Glomerular visceral epithelial cell (primary cell): ENCODE measurements at regions not wholly inside any gene's neighbourhood (a gene's known extent, or its start where the extent isn't known, plus 50 kb on each side); places are given as distances from the start of the nearest gene placed in this dataset.

Experiments used
- DNase-seq: peaks from one replicate; pipeline ENCODE4 v3.0.0-alpha.2; 2016; ENCODE audit errors: extremely low spot score

DNA sequence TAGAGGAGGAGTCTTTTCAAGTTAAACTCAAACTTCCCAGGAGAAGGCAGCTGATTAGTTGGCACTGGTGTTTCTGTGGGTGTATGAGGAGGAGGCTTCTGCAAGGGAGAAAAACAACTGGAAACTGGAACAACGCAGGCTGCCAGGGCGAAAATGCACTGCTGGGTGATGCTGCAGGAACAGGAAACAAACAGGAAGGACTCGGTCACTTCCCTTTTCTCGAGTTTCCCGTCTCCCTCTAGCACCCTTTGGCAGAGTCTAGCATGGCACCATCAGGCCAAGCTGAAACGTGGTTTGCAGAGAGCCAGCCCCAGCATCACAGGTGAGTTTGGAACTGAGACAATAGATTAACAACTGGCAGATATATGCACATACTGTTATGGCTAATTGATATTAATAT is 77.5 kb upstream of the CAST start:
- DNase-seq, result no peak

DNA sequence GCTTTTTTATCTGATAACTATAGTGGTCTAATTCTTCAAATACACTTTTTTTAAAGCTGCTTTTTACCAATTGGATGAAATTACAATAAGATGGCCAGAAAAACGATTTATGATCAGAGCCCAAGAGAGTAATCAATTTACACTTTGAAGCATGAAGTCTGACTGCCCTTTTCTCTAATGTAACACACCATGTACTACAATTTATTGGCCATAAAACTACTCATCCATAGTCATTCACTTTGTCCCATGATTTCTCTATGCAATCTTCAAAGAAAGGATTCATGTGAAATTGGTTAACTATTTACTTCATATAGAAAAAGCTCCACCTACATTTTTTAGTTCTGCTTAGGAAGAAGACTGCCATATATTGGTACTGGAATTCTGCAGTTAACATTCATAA is 73.6 kb upstream of the CAST start:
- DNase-seq, result no peak

DNA sequence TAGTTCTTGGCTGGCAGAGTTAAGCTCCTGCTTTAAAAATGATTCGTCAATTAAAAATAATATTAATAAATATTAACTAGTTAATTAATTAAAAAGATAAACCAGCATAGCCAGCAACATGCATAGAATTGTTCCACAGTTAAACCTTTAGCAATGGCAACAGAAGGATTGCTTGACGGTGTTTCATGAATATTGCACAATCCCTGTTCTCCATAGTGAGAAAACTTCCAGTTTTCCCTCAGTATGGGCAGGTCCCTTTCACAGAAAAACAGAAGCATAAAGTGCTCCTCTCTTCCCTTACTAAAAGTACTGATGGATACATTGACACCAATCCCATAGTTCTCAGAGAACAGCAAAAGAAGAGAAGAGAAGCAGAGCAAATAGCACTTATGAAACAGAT is 71.4 kb upstream of the CAST start:
- no peak for DNase-seq

DNA sequence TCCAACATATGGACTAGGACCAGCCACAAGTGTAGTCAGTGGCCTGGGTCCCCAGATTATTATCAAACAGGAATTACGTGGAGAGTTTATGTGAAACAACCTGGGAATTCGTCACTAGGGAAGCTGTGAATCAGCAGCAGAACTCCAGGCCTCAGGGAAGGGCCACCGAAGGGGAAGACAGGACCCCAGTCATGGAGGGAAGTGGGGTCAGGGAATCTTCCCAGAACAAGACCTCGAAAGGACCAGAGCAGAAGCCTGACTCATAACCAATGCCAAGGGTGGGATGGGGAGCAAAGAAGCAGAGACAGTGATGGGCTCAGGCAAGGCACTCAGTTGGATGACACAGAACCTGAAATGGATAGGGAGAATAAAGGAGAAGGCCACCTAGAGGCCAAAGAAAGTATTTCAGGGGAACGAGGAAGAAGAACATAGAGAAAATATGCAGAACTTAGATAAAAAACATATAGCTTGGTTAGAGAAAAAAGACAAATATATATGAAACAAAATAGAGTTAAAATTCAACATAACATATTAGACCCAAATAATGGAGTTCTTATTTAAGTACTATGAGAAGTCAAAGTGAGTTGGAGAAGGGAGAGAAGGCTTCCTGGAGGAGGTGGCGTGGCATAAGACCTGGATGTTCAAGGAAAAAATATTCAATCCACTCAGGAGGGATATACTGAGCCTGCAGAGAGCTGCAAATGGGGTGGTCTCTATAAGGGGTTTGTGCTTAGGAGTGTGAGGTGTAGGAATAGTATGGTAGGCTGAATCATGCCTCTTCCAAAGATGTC is 66.7 kb upstream of the CAST start:
- no peak for DNase-seq

DNA sequence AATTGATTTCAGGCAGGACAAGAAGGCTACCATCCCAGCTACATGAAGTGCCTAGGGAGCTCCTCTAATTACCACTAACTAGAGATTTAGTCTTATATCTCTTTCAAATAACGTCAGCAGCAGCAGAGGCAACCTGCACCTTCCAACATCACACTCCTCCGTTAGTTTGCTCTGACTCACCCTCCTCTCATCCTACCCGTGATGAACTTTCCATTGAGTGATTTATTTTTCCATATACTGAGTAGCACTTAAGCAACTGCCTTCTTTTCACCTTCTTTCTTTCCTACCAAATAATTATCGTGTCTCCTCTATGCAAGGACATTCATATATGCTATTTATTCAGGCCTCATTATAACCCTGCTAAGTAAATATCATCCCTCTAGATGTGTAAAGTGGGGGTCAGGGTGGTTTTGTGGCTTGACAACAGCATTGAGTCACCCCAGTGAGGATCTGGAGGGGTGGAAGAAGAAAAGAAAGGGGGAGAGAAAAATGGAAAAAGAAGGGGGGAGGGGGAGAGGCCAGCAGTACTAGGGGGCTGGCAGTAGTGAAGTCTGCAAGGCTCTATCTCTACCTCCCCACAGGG is 64.6 kb upstream of the CAST start:
- DNase-seq, result peak; percentile 43

DNA sequence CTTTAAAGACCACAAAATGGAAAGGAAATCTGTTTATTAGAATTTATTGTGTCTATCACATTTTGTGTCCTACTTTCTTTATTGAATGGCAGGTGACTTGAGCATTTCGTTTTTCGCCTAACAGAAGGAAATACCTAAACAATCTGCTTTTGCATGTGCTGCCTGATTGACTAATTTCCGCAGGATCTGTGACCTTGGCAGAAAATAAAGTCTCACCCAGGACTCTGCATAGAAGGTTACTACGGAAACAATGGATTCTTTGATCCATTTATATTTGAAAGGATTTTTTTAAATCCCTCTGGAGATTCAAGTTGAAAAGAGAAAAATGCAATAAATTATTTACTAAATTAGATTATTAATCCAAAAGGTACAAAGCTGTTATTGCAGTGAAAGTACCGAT is 61.0 kb upstream of the CAST start:
- no peak for DNase-seq

DNA sequence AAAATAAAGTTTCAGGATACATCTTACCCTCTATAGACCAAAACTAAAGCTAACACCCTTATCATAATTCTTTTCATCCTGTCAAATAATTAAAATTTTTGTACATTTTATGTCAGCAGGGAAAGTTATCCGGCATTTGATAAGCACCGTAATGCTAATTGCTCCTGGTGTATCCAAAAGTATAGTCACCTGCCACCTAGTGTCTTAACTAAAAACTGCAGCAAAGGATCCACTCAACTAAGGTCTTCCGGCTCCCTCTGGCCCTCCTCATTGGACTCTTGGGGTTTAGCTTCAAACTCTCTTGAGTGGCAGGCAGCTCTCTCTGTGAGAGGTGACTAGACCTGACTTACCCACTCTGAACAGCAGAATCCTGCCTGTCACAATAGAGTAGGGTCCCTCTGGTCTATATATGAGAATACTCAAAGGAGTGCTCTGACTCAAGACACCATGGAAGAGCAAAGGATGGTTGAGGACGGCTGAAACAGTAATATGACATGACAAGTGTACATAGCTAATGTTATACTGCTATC is 60.4 kb upstream of the CAST start:
- peak; percentile 69 for DNase-seq

DNA sequence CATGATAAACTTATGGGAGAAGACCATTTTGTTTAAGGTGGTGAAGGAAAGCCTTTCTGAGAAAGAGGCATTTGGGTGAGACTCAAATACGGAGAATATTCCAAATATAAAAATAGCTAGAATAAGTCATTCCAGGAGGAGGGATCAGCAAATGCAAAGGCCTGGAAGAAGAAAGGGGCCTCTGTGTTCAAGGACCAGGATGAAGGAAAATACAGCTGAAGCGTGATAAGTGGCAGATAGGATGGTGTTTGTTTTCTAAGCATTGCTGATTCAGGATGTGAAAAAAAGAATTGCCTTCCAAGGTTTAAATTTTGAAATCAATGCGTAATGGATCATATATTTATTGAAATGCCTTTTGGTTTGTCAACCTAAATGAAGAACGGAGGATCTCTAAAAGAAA is 59.4 kb upstream of the CAST start:
- DNase-seq, result no peak

DNA sequence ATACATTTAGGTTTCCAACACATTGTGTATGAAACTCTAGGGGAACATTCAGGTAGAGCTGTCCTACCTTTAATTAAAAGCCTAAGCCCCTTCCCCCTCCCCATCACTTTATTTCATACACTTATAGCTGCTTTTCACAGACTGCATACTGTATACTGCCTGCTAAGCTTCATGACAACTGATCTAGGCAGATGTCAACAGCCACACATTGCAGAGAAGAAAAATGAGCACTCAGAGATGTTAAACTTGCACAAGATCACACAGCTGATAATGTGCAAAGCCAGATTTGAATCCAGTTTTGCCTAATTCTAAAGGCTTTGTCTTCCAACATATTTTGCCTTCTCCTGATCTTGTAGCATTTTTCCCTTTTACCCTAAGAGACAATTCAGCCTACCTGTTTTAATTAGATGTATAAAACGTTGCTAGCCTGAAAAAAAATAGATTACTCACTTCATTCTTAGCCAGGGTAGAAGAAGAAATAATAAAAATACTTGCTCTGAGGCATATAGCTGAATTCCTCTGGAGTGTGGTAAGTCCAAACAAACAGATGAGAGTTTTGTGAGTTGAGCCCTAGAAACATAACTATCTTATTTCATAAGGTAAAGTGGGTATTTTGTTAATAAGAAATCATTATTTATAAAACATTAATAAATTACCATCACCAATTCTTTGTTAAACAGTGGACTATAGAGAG is 56.9 kb upstream of the CAST start:
- no peak for DNase-seq

DNA sequence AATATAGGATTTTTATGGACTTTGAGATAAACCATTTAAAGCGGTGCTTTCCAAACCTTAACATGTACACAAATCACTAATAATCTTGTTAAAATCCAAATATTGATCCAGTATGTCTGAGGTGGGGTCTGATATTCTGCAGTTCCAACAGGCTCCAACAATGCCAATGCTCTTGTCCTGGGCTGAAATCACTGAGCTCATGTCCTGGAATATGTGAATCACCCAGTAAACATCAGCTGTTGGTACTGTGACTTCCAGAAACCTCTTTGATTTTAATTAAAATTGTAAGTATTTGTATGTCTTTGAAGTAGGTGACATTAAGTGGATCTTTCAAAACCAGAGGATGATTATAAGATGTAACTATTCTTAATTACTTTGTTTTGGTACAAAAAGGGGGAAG is 52.8 kb upstream of the CAST start:
- no peak for DNase-seq

DNA sequence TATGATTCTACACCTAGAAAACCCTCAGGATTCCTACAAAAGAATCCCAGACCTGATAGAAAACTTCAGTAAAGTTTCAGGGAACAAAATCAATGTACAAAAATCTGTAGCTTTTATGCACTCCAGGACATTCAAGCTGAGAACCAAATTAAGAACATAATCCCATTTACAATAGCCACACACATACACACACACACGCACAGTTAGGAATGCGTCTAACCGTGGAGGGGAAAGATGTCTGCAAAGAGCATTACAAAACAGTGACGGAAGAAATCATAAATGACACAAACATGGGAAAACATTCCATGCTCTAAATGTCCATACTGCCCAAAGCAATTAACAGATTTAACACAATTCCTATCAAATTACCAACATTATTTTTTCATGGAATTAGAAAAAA is 51.4 kb upstream of the CAST start:
- no peak for DNase-seq

DNA sequence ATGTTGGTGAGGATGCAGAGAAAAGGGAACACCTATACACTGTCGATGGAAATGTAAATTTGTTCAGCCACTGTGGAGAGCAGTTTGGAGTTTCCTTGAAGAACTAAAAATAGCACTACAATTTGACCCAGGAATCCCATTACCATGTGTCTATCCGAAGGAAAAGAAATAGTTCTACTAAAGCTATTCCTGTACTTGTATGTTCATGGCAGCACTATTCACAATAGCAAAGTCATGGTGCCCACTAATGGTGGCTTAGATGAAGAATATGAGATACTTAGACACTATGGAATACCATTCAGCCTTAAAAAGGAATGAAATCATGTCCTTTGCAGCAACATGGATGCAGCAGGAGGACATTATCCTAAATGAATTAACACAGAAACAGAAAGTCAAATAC is 50.2 kb upstream of the CAST start:
- DNase-seq, result no peak
